ENCODE measurements at regions not wholly inside any gene's neighbourhood (a gene's known extent, or its start where the extent isn't known, plus 50 kb on each side); places are given as distances from the start of the nearest gene placed in this dataset.

DNA sequence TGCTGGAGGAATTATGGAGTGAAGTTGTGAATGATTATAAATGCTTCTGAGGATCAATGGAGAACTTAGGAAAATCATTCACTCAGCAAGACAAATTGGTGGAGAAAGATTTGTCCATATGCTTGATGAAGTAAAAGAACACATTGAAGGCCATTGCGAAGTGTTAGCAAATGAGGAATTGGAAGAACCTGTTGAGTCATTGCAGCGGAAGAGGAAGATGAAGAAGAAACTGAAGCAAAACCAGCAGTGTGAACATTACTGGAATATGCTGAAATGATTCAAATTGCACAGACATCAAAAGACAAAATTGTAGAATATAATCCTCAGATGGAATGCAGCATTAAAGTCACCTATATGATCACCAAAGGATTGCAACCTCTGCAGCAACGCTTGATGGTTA lies 168.1 kb downstream of the ADAMTS15 start:
- TF ChIP-seq, protein P1, sequence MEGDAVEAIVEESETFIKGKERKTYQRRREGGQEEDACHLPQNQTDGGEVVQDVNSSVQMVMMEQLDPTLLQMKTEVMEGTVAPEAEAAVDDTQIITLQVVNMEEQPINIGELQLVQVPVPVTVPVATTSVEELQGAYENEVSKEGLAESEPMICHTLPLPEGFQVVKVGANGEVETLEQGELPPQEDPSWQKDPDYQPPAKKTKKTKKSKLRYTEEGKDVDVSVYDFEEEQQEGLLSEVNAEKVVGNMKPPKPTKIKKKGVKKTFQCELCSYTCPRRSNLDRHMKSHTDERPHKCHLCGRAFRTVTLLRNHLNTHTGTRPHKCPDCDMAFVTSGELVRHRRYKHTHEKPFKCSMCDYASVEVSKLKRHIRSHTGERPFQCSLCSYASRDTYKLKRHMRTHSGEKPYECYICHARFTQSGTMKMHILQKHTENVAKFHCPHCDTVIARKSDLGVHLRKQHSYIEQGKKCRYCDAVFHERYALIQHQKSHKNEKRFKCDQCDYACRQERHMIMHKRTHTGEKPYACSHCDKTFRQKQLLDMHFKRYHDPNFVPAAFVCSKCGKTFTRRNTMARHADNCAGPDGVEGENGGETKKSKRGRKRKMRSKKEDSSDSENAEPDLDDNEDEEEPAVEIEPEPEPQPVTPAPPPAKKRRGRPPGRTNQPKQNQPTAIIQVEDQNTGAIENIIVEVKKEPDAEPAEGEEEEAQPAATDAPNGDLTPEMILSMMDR (IDR thresholded peaks at IDR 0.05): no peak
- TF ChIP-seq POLR2A (IDR thresholded peaks at IDR 0.05): no peak
